H1 (cell line): ENCODE measurements at regions not wholly inside any gene's neighbourhood (a gene's known extent, or its start where the extent isn't known, plus 50 kb on each side); places are given as distances from the start of the nearest gene placed in this dataset.

ENCODE experiments used
- CTCF ChIA-PET: fragments of 300-600 bp; sonication (Branson Sonifier 250); formaldehyde crosslinking; loops from one replicate; lab custom pipeline; 2021; ENCODE audit not compliant: partially characterized antibody; lab: Charles Lee
- POLR2A ChIA-PET: fragments of 300-600 bp; sonication (Branson Sonifier 250); formaldehyde crosslinking; loops from one replicate; lab custom pipeline; 2021; ENCODE audit warnings: inconsistent platforms; ENCODE audit not compliant: partially characterized antibody; lab: Charles Lee
- DNase-seq, 2 experiments: peaks; one replicate each; pipeline versions ENCODE4 v3.0.0 to v3.0.0-alpha.2; 2010 to 2022; ENCODE audit warnings: low spot score in 2 of 2, low read depth in 1 of 2, mixed read lengths in 1 of 2
- FAIRE-seq: peaks from 2 replicates; lab custom pipeline; 2011; peaks lifted over from hg19 to GRCh38; lab: Jason Lieb, UNC
- H2AFZ ChIP-seq: 2 replicates; pipeline ENCODE4 v1.8.1; 2012; ENCODE audit warnings: low read length, inconsistent platforms
- H2AK5ac ChIP-seq: 2 replicates; pipeline ENCODE4 v1.6.1; 2013; ENCODE audit warnings: low read depth, low read length
- H2BK120ac ChIP-seq: replicated peaks from 2 replicates; pipeline ENCODE3; 2013; ENCODE audit warnings: low read depth, low read length, inconsistent platforms
- H2BK12ac ChIP-seq: 2 replicates; pipeline ENCODE4 v1.6.1; 2013; ENCODE audit warnings: low read depth, low read length
- H2BK15ac ChIP-seq: 2 replicates; pipeline ENCODE4 v1.6.1; 2013; ENCODE audit warnings: low read length
- H2BK20ac ChIP-seq: 2 replicates; pipeline ENCODE4 v1.6.1; 2013; ENCODE audit warnings: low read length
- H2BK5ac ChIP-seq: 2 replicates; pipeline ENCODE4 v1.6.1; 2013; ENCODE audit warnings: low read depth, low read length
- H3K14ac ChIP-seq: 2 replicates; pipeline ENCODE4 v1.6.1; 2013; ENCODE audit warnings: inconsistent platforms; ENCODE audit not compliant: insufficient read length
- H3K18ac ChIP-seq: 2 replicates; pipeline ENCODE4 v1.6.1; 2013; ENCODE audit warnings: low read length; ENCODE audit errors: extremely low read depth
- H3K23ac ChIP-seq: 2 replicates; pipeline ENCODE4 v1.6.1; 2013; ENCODE audit warnings: inconsistent platforms; ENCODE audit not compliant: insufficient read length
- H3K23me2 ChIP-seq: 2 replicates; pipeline ENCODE4 v1.6.1; 2013; ENCODE audit warnings: low read depth, low read length
- H3K27ac ChIP-seq: 2 replicates; pipeline ENCODE4 v1.6.1; 2011; ENCODE audit warnings: low read depth, low read length, inconsistent platforms
- H3K27me3 ChIP-seq, 4 experiments: replicated peaks in 1 of 4; 1 replicate in 1 of 4; 2 replicates in 3 of 4; pipeline versions ENCODE4 v1.6.1 to v1.8.1; 2011 to 2013; ENCODE audit warnings: low read length in 3 of 4, mild to moderate bottlenecking in 3 of 4, inconsistent platforms in 2 of 4, mixed read lengths in 2 of 4, moderate library complexity in 1 of 4; ENCODE audit not compliant: control insufficient read depth in 3 of 4, insufficient read depth in 3 of 4; ENCODE audit errors: extremely low read depth in 1 of 4
- H3K36me3 ChIP-seq, 4 experiments: 2 replicates each; pipeline versions ENCODE4 v1.6.1 to v1.8.1; 2011 to 2013; ENCODE audit warnings: mild to moderate bottlenecking in 4 of 4, low read length in 3 of 4, moderate library complexity in 2 of 4, control low read depth in 1 of 4, inconsistent platforms in 1 of 4; ENCODE audit not compliant: insufficient read depth in 4 of 4, control insufficient read depth in 2 of 4
- H3K4ac ChIP-seq: replicated peaks from 2 replicates; pipeline ENCODE3; 2013; ENCODE audit warnings: low read length, low read depth, mixed read lengths, inconsistent platforms; ENCODE audit not compliant: insufficient read length
- H3K4me1 ChIP-seq, 4 experiments: replicated peaks in 1 of 4; 1 replicate in 1 of 4; 2 replicates in 3 of 4; pipeline versions ENCODE4 v1.6.1 to v1.8.1; 2011 to 2013; ENCODE audit warnings: low read length in 3 of 4, inconsistent platforms in 2 of 4, mixed read lengths in 1 of 4; ENCODE audit not compliant: insufficient read depth in 4 of 4, control insufficient read depth in 3 of 4
- H3K4me2 ChIP-seq, 2 experiments: 2 replicates each; pipeline versions ENCODE4 v1.6.1 to v1.8.1; 2011 to 2013; ENCODE audit warnings: low read depth in 2 of 2, low read length in 2 of 2, control low read depth in 1 of 2, inconsistent platforms in 1 of 2, mild to moderate bottlenecking in 1 of 2; ENCODE audit not compliant: insufficient read depth in 1 of 2
- H3K4me3 ChIP-seq, 4 experiments: fragments of 200-600, 300-600 bp in 1 of 4; sonication (generic), shearing (Covaris generic), sonication (Bioruptor Twin) in 1 of 4; 2 replicates each; pipeline versions ENCODE4 v1.5.1 to v1.8.1; 2011 to 2016; ENCODE audit warnings: low read length in 4 of 4, low read depth in 3 of 4, control low read depth in 2 of 4, inconsistent platforms in 2 of 4, mild to moderate bottlenecking in 2 of 4, mixed read lengths in 1 of 4, moderate library complexity in 1 of 4; ENCODE audit not compliant: insufficient read depth in 2 of 4; ENCODE audit errors: extremely low read depth in 1 of 4
- H3K56ac ChIP-seq: replicated peaks from 2 replicates; pipeline ENCODE3; 2013; ENCODE audit warnings: low read depth, mild to moderate bottlenecking, mixed read lengths, low read length, inconsistent platforms; ENCODE audit not compliant: insufficient read length
- H3K79me1 ChIP-seq: 2 replicates; pipeline ENCODE4 v1.6.1; 2013; ENCODE audit warnings: low read depth, low read length, control low read depth
- H3K79me2 ChIP-seq, 2 experiments: 2 replicates each; pipeline versions ENCODE4 v1.6.1 to v1.8.1; 2012 to 2013; ENCODE audit warnings: low read length in 2 of 2, mild to moderate bottlenecking in 2 of 2, inconsistent platforms in 1 of 2; ENCODE audit not compliant: insufficient read depth in 2 of 2, control insufficient read depth in 1 of 2
- H3K9ac ChIP-seq, 4 experiments: replicated peaks in 1 of 4; 1 replicate in 1 of 4; 2 replicates in 3 of 4; pipeline versions ENCODE4 v1.6.1 to v1.8.1; 2011 to 2013; ENCODE audit warnings: low read depth in 3 of 4, low read length in 3 of 4, control low read depth in 2 of 4, mild to moderate bottlenecking in 2 of 4, moderate library complexity in 2 of 4, inconsistent platforms in 1 of 4; ENCODE audit errors: extremely low read depth in 1 of 4
- H3K9me3 ChIP-seq, 2 experiments: 2 replicates each; pipeline versions ENCODE4 v1.6.1 to v1.8.1; 2012 to 2013; ENCODE audit warnings: mild to moderate bottlenecking in 2 of 2, moderate library complexity in 2 of 2, control low read depth in 1 of 2, inconsistent platforms in 1 of 2, low read depth in 1 of 2, low read length in 1 of 2, mixed read lengths in 1 of 2; ENCODE audit not compliant: insufficient read depth in 2 of 2
- H4K20me1 ChIP-seq, 2 experiments: replicated peaks in 1 of 2; 2 replicates each; pipeline versions ENCODE3 to v1.8.1; 2011 to 2013; ENCODE audit warnings: inconsistent platforms in 2 of 2, low read length in 2 of 2, mild to moderate bottlenecking in 1 of 2; ENCODE audit not compliant: insufficient read depth in 2 of 2, control insufficient read depth in 1 of 2
- H4K5ac ChIP-seq: 2 replicates; pipeline ENCODE4 v1.6.1; 2013; ENCODE audit warnings: low read length, low read depth, mixed read lengths, inconsistent platforms; ENCODE audit not compliant: insufficient read length
- H4K8ac ChIP-seq: 2 replicates; pipeline ENCODE4 v1.8.0; 2013; ENCODE audit warnings: mild to moderate bottlenecking, moderate library complexity, low read length, inconsistent platforms; ENCODE audit not compliant: insufficient read depth; ENCODE audit errors: extremely low read depth
- H4K91ac ChIP-seq: replicated peaks from 2 replicates; pipeline ENCODE3; 2013; ENCODE audit warnings: low read length, mixed read lengths, inconsistent platforms; ENCODE audit not compliant: insufficient read length
- RNF2 ChIP-seq: fragments of 200-900, 300-1000 bp; sonication (generic); IDR thresholded peaks from 2 replicates; pipeline ENCODE4 v1.7.1; 2016; ENCODE audit warnings: borderline replicate concordance, low read depth, mild to moderate bottlenecking, antibody characterized with exemption, low read length; ENCODE audit not compliant: poor library complexity, severe bottlenecking; ENCODE audit errors: missing control alignments
- SIN3A ChIP-seq, 2 experiments: IDR thresholded peaks in 1 of 2; conservative IDR thresholded peaks in 1 of 2; 2 replicates each; pipeline ENCODE4 v1.6.1; 2011 to 2012; ENCODE audit warnings: low read length in 2 of 2, improper control_type of control experiment in 1 of 2, low read depth in 1 of 2, mild to moderate bottlenecking in 1 of 2
- WGBS, 2 experiments: shearing (Covaris generic) in 1 of 2; methylation state at CpG; one replicate each; pipeline versions ENCODE4 v1.1.6 to v1.1.7; 2013 to 2015; ENCODE audit warnings: low lambda C conversion rate in 2 of 2, mixed read lengths in 2 of 2, inconsistent platforms in 1 of 2, low coverage in 1 of 2, missing lambda C conversion rate in 1 of 2; ENCODE audit not compliant: insufficient replicate concordance in 2 of 2, insufficient coverage in 1 of 2, insufficient read length in 1 of 2; ENCODE audit errors: extremely low coverage in 1 of 2, missing lambda C conversion rate in 1 of 2; 5-methylcytosine and 5-hydroxymethylcytosine counted together

- H2BK5ac ChIP-seq = no peak overlapping the region
- H3K4me2 ChIP-seq = no peak overlapping the region
- ChIA-PET POLR2A (no interaction called here), CTCF (interaction anchor here (2.1 kb wide), 1 partner anchor 24 kb away, joined by 6 read pairs; no protein-coding TSS in a partner anchor)
- no peak overlapping the region for H3K9ac ChIP-seq
- no peaks in the 10 kb centered on the region for H3K79me2 ChIP-seq
- no peak overlapping the region for H2BK20ac ChIP-seq
- H2AK5ac ChIP-seq = no peak overlapping the region
- no peak overlapping the region for H2BK120ac ChIP-seq
- no peaks in the 10 kb centered on the region for H3K23me2 ChIP-seq
- no peak overlapping the region for H3K23ac ChIP-seq
- no peak overlapping the region for H4K8ac ChIP-seq
- H2BK12ac ChIP-seq = no peak overlapping the region
- no peaks in the 10 kb centered on the region for H3K36me3 ChIP-seq
- H3K79me1 ChIP-seq = no peaks in the 10 kb centered on the region
- 77% methylated on average over 2 of the region's 2 CpGs; no CpG with 5 or more reads in 1 of the 2 experiments for WGBS, 2 experiments
- no peak overlapping the region for H3K4me3 ChIP-seq
- H4K91ac ChIP-seq = no peak overlapping the region
- no peaks in the 10 kb centered on the region for H3K27me3 ChIP-seq
- H3K4ac ChIP-seq = no peak overlapping the region
- TF ChIP-seq SIN3A (conservative IDR thresholded peaks at IDR 0.05 in 1 of 2, IDR thresholded peaks at IDR 0.05 in 1 of 2; ENCODE audit: low read depth in 1 of 2, low read length in 2 of 2) (no peak), RNF2 (no peak)
- no peaks in the 10 kb centered on the region for H4K20me1 ChIP-seq
- H3K18ac ChIP-seq = no peak overlapping the region
- H4K5ac ChIP-seq = no peak overlapping the region
- no peak overlapping the region for H3K56ac ChIP-seq
- FAIRE-seq = no peak
- no peak for DNase-seq
- no peak overlapping the region for H2BK15ac ChIP-seq
- H2AFZ ChIP-seq = no peak overlapping the region
- peaks cover 0 to 7% (median 1%) of the 10 kb centered on the region in 4 experiments; a peak in 4 of 7 replicates for H3K4me1 ChIP-seq
- H3K9me3 ChIP-seq = peaks cover 4 to 6% of the 10 kb centered on the region in 2 experiments; a peak in 2 of 4 replicates
- H3K27ac ChIP-seq = no peak overlapping the region
- H3K14ac ChIP-seq = no peak overlapping the region
Observed at GRCh38 chr21:35754583-35754982, 305.7 kb downstream of the SETD4 start.
